Coronary artery (tissue), 2 donors: ENCODE measurements at regions not wholly inside any gene's neighbourhood (a gene's known extent, or its start where the extent isn't known, plus 50 kb on each side); places are given as distances from the start of the nearest gene placed in this dataset.
"Not testable (repeated sequence)": the region's sequence is repeated elsewhere in the genome, so short reads cannot be mapped to it uniquely, and the experiment has no call there.

Experiments used
- DNase-seq: peaks from one replicate; pipeline ENCODE4 v3.0.0-alpha.2; 2017; ENCODE audit warnings: low spot score
- H3K27ac ChIP-seq, 2 donors: fragments of 200-600 bp; sonication (generic); one replicate each; pipeline ENCODE4 v1.5.1; 2016 to 2019
- H3K4me3 ChIP-seq: fragments of 200-600 bp; sonication (generic); 2 replicates; pipeline ENCODE4 v1.5.1; 2016; ENCODE audit warnings: mild to moderate bottlenecking, moderate library complexity
- TF ChIP-seq, protein P1 (sequence below): fragments of 200-600 bp; sonication (generic); IDR thresholded peaks from one replicate; pipeline ENCODE4 v1.5.1; 2019; ENCODE audit warnings: antibody characterized with exemption

DNA sequence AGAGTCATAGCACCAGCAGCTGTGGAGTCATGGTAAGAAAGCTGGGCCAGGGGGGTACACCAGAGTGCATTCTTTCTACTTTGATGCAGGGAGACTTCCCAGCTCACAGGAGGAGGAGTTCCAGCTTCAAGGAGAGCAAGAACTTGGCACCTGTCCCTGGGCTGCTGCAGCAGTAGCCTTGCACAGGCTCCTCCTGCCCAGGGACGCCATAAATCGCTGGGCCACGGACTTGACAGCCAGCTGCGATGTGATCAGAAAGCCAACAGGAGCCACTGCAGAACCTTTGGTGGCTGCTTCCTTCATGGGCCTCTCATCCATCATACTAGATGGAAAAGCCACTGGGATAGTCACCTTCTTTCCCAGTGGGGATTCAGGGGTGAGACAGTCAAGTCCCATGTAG, 234.7 kb downstream of the NMUR2 start:
- TF ChIP-seq, protein P1, sequence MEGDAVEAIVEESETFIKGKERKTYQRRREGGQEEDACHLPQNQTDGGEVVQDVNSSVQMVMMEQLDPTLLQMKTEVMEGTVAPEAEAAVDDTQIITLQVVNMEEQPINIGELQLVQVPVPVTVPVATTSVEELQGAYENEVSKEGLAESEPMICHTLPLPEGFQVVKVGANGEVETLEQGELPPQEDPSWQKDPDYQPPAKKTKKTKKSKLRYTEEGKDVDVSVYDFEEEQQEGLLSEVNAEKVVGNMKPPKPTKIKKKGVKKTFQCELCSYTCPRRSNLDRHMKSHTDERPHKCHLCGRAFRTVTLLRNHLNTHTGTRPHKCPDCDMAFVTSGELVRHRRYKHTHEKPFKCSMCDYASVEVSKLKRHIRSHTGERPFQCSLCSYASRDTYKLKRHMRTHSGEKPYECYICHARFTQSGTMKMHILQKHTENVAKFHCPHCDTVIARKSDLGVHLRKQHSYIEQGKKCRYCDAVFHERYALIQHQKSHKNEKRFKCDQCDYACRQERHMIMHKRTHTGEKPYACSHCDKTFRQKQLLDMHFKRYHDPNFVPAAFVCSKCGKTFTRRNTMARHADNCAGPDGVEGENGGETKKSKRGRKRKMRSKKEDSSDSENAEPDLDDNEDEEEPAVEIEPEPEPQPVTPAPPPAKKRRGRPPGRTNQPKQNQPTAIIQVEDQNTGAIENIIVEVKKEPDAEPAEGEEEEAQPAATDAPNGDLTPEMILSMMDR = no peak
- H3K4me3 ChIP-seq = no peak overlapping the region
- DNase-seq = no peak
- no peak overlapping the region for H3K27ac ChIP-seq

DNA sequence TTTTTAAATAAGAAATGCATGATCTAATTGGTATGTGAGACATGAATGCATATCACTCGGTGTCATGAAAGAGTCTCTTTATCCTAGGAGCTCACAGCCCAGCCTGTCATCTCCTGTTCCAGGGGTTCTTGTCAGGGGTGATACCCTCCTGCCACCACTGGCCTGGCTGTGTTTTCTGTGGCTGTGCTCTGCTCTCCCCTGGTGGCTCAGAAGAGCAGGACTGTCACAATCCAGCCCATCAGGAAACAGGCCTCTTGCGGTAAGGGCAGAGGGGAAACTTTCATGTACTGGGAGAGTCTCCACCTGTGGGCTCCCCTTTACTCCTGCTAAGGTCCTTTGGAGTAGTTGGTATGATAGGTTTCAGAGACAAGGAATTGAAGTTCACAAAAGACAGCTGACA, 240.2 kb upstream of the GLRA1 start:
- no peak for DNase-seq
- Histone ChIP-seq H3K27ac (no peak overlapping the region), H3K4me3 (no peak overlapping the region)
- TF ChIP-seq, protein P1 = no peak

DNA sequence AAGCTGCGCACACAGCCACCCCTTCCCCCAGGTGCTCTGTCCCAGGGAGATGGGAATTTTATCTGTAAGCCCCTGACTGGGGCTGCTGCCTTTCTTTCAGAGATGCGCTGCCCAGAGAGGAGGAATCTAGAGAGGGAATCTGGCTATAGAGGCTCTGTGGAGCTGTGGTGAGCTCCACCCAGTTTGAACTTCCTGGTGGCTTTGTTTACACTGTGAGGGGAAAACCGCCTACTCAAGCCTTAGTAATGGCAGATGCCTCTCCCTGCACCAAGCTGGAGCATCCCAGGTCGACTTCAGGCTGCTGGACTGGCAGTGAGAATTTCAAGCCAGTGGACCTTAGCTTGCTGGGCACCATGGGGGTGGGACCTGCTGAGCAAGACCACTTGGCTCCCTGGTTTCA, 235.2 kb upstream of the GLRA1 start:
- H3K27ac ChIP-seq, H3K4me3 ChIP-seq, DNase-seq: not testable (repeated sequence)

DNA sequence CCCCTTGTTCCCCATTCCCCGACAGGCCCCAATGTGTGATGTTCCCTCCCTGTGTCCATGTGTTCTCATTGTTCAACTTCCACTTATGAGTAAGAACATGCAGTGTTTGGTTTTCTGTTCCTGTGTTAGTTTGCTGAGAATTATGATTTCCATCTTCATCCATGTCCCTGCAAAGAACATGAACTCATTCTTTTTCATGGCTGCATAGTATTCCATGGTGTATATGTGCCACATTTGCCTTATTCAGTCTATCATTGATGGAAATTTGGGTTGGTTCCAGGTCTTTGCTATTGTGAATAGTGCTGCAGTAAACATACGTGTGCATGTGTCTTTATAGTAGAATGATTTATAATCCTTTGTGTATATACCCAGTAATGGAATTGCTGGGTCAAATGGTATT, 229.8 kb upstream of the GLRA1 start:
- not testable (repeated sequence) for DNase-seq, H3K4me3 ChIP-seq, H3K27ac ChIP-seq

DNA sequence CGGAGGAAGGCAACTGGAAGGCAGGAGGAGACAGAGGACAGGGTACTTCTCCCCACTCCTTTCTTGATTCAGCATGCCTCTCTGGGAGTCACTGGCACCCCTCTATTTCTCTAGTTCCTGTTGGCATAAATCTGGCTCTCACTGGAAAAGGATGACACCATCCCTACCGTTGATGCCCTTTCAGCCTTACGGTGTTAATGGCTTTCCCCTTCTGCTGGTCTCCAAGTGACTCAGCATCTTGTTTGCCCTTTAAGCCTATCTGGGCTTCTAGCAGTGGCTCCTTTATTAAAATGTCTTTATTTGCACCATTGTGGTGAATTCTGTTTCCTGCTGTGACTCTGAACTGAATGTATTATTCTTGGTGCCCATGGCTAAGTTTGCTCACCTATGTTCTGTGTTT, 227.3 kb upstream of the GLRA1 start:
- no peak overlapping the region for H3K4me3 ChIP-seq
- TF ChIP-seq, protein P1 = no peak
- DNase-seq = no peak
- H3K27ac ChIP-seq = no peak overlapping the region

DNA sequence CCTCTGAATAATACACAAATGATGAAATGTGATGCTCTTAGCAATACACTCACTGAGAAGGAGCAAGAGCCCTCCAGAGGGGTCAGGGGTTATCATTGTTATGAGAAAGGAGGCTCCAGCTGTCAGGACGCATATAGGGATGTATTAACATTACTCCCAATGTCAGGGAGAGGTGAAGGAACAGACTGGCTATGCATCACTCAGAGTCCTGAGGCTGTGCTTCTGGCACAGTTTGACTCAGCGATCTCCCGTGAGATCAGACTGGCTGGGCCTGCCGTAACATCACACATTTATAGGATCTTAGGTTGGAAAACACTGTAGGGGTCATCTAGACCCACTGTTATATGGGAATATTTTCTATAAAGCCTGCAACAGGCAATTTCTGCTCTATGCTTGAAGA, 226.5 kb upstream of the GLRA1 start:
- TF ChIP-seq, protein P1 = no peak
- no peak overlapping the region for H3K27ac ChIP-seq
- H3K4me3 ChIP-seq = no peak overlapping the region
- no peak for DNase-seq

DNA sequence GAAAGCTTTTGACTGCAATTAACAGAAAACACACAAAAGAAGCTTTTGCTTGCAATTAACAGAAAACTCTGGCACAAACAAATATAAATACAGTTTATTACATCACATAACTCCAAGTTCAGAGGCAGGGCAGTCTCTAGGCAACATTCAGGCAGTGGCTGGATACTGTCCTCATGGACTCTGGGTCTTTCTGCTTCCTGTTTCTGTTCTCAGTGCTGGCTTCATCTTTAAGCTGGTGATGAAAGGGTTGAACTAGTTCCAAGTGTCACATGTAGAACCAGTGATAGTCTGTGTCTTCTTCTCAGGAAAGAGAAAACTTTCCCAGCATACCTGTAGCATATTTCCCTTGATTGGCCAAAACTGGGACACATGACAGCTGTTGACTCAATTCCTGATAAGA, 222.6 kb upstream of the GLRA1 start:
- Histone ChIP-seq H3K4me3 (no peak overlapping the region), H3K27ac (no peak overlapping the region)
- no peak for DNase-seq
- TF ChIP-seq, protein P1 = no peak

DNA sequence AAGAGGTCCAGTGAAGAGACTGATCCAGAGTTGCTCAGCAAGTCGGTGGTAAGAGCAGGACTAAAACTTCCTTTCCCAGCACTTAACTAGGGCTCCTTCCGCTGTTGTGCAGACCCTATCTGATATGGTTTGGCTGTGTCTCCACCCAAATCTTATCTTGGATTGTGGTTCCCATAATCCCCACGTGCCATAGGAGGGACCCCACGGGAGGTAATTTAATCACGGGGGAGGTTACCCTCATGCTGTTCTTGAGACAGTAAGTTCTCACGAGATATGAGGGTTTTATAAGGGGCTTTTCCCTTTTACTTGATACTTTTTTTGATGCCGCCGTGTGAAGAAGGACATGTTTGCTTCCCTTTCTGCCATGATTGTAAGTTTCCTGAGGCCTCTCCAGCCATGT, 221.9 kb upstream of the GLRA1 start:
- no peak for DNase-seq
- Histone ChIP-seq H3K27ac (no peak overlapping the region), H3K4me3 (no peak overlapping the region)
- TF ChIP-seq, protein P1 = no peak
